B cell (primary cell): ENCODE measurements at regions not wholly inside any gene's neighbourhood (a gene's known extent, or its start where the extent isn't known, plus 50 kb on each side); places are given as distances from the start of the nearest gene placed in this dataset.

ENCODE experiments used
- EZH2 ChIP-seq: IDR thresholded peaks from 2 replicates; pipeline ENCODE4 v1.6.1; 2012; ENCODE audit warnings: borderline replicate concordance, low read depth, mild to moderate bottlenecking, moderate library complexity, low read length; ENCODE audit not compliant: insufficient read depth, poor library complexity, severe bottlenecking
- TF ChIP-seq, protein P1 (sequence below): fragments of 200-600 bp; IDR thresholded peaks from one replicate; pipeline ENCODE4 v1.8.0; 2022; ENCODE audit warnings: antibody characterized with exemption, mild to moderate bottlenecking

DNA sequence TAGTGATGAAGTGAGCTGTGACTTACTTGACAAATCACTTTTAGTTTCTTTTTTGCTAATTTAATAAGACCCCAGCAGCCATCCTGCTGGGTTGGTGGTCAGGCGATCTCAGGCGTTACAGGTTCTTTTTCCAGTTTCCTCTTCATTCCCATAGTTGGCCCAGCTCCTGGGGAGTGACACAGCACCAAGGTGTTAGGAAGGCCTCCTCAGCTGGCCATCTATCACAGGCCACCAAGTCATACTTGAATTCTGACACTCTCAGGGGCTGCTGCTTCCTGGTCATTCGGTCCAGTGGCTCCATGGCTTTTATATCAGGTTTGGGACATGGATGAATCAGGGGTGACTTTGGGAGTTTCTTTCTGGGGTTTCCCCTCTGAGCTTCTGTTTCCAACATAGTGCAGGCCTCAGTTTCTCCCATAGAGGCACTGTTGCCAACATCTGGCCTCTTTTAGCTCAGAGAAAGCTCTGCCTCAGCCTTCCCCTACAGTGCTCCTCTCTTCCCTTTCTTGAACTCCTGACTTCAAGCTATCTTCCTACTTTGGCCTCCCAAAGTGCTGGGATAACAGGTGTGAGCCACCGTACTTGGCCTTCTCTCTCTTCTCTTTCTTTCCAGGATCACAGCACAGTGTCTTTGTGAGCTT is 211.8 kb downstream of the NR2F2 start:
- TF ChIP-seq, protein P1, sequence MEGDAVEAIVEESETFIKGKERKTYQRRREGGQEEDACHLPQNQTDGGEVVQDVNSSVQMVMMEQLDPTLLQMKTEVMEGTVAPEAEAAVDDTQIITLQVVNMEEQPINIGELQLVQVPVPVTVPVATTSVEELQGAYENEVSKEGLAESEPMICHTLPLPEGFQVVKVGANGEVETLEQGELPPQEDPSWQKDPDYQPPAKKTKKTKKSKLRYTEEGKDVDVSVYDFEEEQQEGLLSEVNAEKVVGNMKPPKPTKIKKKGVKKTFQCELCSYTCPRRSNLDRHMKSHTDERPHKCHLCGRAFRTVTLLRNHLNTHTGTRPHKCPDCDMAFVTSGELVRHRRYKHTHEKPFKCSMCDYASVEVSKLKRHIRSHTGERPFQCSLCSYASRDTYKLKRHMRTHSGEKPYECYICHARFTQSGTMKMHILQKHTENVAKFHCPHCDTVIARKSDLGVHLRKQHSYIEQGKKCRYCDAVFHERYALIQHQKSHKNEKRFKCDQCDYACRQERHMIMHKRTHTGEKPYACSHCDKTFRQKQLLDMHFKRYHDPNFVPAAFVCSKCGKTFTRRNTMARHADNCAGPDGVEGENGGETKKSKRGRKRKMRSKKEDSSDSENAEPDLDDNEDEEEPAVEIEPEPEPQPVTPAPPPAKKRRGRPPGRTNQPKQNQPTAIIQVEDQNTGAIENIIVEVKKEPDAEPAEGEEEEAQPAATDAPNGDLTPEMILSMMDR: no peak
- TF ChIP-seq EZH2: no peak
